Activated CD8-positive, alpha-beta T cell treated with anti-CD3 and anti-CD28 coated beads for 36 hours (primary cell): ENCODE measurements at regions not wholly inside any gene's neighbourhood (a gene's known extent, or its start where the extent isn't known, plus 50 kb on each side); places are given as distances from the start of the nearest gene placed in this dataset.
"Not testable (repeated sequence)": the region's sequence is repeated elsewhere in the genome, so short reads cannot be mapped to it uniquely, and the experiment has no call there.

ENCODE experiments used
- ATAC-seq: fragments of 200-7000 bp; cut with Tn5 transposase; one replicate; pipeline ENCODE4 v1.10.0; 2021; ENCODE audit warnings: mild to moderate bottlenecking, moderate library complexity
- CTCF ChIA-PET: fragments of 350-600 bp; sonication (Branson Sonifier 250); formaldehyde crosslinking; loops from one replicate; lab custom pipeline; 2021; ENCODE audit warnings: antibody characterized with exemption; lab: Charles Lee
- POLR2A ChIA-PET: fragments of 350-600 bp; sonication (Branson Sonifier 250); formaldehyde crosslinking; loops from one replicate; lab custom pipeline; 2021; ENCODE audit warnings: antibody characterized with exemption; lab: Charles Lee
- DNase-seq: peaks from one replicate; pipeline ENCODE4 v3.0.0-alpha.2; 2020
- H3K27ac Mint-ChIP-seq: one replicate; pipeline ENCODE4 v1.8.0; 2021; ENCODE audit warnings: mild to moderate bottlenecking, mixed read lengths
- H3K27me3 Mint-ChIP-seq: one replicate; pipeline ENCODE4 v1.8.0; 2021; ENCODE audit warnings: mixed read lengths
- H3K36me3 Mint-ChIP-seq: one replicate; pipeline ENCODE4 v1.8.0; 2021; ENCODE audit warnings: low read depth, mixed read lengths
- H3K4me1 Mint-ChIP-seq: one replicate; pipeline ENCODE4 v1.8.0; 2021; ENCODE audit warnings: low read depth, mixed read lengths
- H3K4me3 Mint-ChIP-seq: one replicate; pipeline ENCODE4 v1.8.0; 2021; ENCODE audit warnings: mild to moderate bottlenecking, moderate library complexity, mixed read lengths
- H3K9me3 Mint-ChIP-seq: one replicate; pipeline ENCODE4 v1.8.0; 2021; ENCODE audit warnings: mixed read lengths
- intact Hi-C: fragments of 100-400 bp; cut with micrococcal nuclease; formaldehyde crosslinking; loops from one replicate; pipeline ENCODE4 v1.10.0; 2022

DNA sequence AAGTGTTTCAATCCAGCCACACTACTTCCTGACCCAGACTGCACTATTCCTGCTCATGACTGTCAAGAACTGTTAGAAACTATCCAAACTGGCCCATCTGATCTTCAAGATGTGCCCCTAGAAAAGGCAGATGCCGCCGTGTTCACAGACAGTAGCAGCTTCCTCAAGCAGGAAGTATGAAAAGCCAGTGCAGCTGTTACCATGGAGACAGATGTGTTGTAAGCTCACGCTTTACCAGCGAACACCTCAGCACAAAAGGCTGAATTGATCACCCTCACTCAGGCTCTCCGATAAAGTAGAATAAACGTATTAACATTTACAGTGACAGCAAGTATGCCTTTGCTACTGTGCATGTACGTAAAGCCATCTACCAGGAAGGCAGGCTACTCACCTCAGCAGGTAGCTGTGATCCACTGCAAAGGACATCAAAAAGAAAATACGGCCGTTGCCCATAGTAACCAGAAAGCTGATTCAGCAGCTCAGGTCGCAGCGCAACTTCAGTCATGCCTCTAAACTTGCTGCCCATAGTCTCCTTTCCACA is 132.9 kb upstream of the ROPN1B start:
- H3K27me3 Mint-ChIP-seq, H3K9me3 Mint-ChIP-seq, CTCF ChIA-PET, H3K4me1 Mint-ChIP-seq, H3K36me3 Mint-ChIP-seq, ATAC-seq, H3K4me3 Mint-ChIP-seq, POLR2A ChIA-PET, H3K27ac Mint-ChIP-seq, intact Hi-C loops: not testable (repeated sequence)
- DNase-seq: peak; percentile 8

DNA sequence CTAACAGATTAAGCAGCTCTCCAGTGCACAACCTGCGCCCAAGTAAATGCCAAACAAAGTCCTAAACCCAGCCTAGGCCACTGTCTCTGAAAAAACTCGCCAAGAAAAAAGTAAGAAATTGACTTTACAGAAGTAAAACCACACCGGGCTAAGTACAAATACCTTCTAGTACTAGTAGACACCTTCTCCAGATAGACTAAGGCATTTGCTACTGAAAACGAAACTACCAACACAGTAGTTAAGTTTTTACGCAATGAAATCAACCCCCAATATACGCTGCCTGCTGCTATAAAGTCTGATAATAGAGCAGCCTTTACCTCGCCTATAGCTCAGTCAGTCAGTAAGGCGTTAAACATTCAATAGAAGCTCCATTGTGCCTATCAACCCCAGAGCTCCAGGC is 132.2 kb upstream of the ROPN1B start:
- H3K27ac Mint-ChIP-seq: peak overlapping the region; percentile 3
- ATAC-seq: not testable (repeated sequence)

DNA sequence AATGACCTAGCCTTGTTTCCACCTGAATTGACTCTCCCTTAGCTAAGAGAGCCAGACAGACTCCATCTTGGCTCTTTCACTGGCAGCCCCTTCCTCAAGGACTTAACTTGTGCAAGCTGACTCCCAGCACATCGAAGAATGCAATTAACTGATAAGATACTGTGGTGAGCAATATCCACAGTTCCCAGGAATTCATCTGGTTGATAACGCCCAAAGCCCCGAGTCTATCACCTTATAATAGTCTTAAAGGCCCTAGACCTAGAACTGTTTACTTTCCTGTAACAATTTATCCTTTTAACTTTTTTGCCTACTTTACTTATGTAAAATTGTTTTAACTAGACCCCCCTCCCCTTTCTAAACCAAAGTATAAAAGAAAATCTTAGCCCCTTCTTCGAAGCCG is 130.1 kb upstream of the ROPN1B start:
- POLR2A ChIA-PET, H3K36me3 Mint-ChIP-seq, H3K4me1 Mint-ChIP-seq, H3K27ac Mint-ChIP-seq, intact Hi-C loops, H3K4me3 Mint-ChIP-seq, ATAC-seq, H3K9me3 Mint-ChIP-seq, CTCF ChIA-PET, DNase-seq, H3K27me3 Mint-ChIP-seq: not testable (repeated sequence)

More for the DNA sequence above, 132.2 kb upstream of the ROPN1B start:
- H3K36me3 Mint-ChIP-seq, intact Hi-C loops, DNase-seq, CTCF ChIA-PET, H3K4me1 Mint-ChIP-seq, H3K27me3 Mint-ChIP-seq, POLR2A ChIA-PET, H3K9me3 Mint-ChIP-seq: not testable (repeated sequence)
- peak overlapping the region; percentile 31 for H3K4me3 Mint-ChIP-seq

DNA sequence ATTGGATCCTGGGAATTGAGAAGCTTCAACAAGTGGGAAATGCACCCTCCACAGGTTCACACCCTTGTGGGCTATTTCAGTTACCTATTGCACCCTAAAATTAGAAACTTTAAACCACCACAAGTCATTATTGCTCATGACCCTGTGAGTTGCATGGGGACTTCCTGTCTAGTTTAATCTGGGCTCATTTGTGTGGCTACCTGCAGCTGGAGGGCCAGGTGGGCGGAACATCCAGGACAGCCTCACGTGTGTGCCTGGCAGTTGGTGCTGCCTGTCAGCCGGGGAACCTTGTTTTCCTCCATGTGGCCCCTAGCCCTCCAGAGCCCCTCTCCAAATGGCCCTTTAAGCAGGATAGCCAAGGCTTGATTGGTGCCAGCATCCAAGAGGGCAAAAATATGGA is 128.5 kb upstream of the ROPN1B start:
- H3K36me3 Mint-ChIP-seq, ATAC-seq, H3K27ac Mint-ChIP-seq, H3K9me3 Mint-ChIP-seq, CTCF ChIA-PET, H3K27me3 Mint-ChIP-seq, DNase-seq, H3K4me1 Mint-ChIP-seq, intact Hi-C loops, H3K4me3 Mint-ChIP-seq, POLR2A ChIA-PET: not testable (repeated sequence)

DNA sequence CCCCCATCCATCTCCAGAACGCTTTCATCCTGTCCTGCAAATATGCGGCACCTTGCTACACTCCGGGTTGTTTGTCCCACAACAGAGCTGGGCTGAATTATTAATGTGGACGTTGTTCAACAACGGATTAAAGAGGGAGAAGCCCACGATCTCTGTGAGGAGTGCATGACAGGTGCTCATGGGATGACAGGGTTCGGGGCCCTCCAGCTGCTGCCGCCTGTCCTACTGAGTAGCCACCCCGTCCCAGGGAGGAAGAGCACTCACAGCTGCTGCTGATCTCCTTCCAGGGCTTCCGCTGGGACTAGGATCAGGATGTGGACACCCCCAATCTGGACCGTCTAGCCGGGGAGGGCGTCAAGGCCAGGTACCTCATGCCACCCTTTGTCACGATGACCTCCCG is 121.0 kb upstream of the ROPN1B start:
- H3K36me3 Mint-ChIP-seq, H3K4me1 Mint-ChIP-seq, CTCF ChIA-PET, H3K4me3 Mint-ChIP-seq, intact Hi-C loops, ATAC-seq, H3K9me3 Mint-ChIP-seq, DNase-seq, POLR2A ChIA-PET, H3K27ac Mint-ChIP-seq, H3K27me3 Mint-ChIP-seq: not testable (repeated sequence)

DNA sequence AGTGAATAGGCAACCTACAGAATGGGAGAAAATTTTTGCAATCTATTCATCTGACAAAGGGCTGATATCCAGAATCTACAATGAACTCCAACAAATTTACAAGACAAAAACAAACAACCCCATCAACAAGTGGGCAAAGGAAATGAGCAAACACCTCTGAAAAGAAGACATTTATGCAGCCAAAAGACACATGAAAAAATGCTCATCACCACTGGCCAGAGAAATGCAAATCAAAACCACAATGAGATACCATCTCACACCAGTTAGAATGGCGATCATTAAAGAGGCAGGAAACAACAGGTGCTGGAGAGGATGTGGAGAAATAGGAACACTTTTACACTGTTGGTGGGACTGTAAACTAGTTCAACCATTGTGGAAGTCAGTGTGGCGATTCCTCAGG is 114.0 kb upstream of the ROPN1B start:
- CTCF ChIA-PET, H3K27ac Mint-ChIP-seq, ATAC-seq, H3K4me1 Mint-ChIP-seq, intact Hi-C loops, DNase-seq, POLR2A ChIA-PET, H3K4me3 Mint-ChIP-seq, H3K9me3 Mint-ChIP-seq, H3K36me3 Mint-ChIP-seq, H3K27me3 Mint-ChIP-seq: not testable (repeated sequence)

DNA sequence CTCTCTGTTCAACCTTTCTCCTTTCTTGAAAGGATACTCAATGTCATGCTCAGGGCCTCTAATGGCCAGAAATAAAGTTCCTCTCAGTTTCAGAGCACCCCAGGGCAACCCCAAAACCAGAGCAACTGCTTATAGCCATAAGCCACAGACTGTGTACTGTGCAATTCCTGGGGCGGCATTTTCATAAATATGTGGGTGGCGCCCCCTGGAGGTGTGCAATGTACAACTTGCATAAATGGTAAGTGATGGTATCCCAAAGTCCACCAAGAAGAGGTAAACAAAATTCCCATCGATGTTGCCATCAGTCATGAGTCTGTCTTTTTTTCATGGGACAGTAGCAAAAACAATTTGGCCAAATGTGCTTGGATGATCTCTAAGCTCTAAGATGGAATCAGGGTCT is 108.4 kb upstream of the ROPN1B start:
- CTCF ChIA-PET, H3K9me3 Mint-ChIP-seq, H3K4me1 Mint-ChIP-seq, H3K27ac Mint-ChIP-seq, ATAC-seq, H3K27me3 Mint-ChIP-seq, intact Hi-C loops, H3K4me3 Mint-ChIP-seq, H3K36me3 Mint-ChIP-seq, POLR2A ChIA-PET: not testable (repeated sequence)
- DNase-seq: peak; percentile 31

DNA sequence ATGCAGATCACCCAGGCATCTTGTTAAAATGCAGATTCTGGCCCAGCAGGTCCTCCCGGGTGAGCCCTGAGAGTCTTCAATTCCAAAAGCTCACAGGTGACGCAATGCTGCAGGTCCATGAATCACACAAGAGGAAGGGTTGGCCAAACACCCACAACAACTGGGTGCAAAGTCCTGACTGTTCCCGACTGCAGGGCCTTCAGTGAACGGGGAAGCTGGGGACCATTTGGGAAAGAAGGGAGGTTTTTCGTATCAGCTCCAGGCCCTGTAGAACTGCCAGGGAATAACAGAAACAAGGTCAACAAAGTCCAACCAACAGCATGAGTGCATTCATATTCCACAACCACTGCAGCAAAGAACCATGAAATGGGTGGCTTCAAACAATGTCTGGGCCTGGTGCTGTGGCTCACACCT is 106.1 kb upstream of the ROPN1B start:
- intact Hi-C loops, H3K9me3 Mint-ChIP-seq, POLR2A ChIA-PET, H3K4me1 Mint-ChIP-seq, H3K4me3 Mint-ChIP-seq, CTCF ChIA-PET, H3K36me3 Mint-ChIP-seq, ATAC-seq, DNase-seq, H3K27me3 Mint-ChIP-seq, H3K27ac Mint-ChIP-seq: not testable (repeated sequence)

DNA sequence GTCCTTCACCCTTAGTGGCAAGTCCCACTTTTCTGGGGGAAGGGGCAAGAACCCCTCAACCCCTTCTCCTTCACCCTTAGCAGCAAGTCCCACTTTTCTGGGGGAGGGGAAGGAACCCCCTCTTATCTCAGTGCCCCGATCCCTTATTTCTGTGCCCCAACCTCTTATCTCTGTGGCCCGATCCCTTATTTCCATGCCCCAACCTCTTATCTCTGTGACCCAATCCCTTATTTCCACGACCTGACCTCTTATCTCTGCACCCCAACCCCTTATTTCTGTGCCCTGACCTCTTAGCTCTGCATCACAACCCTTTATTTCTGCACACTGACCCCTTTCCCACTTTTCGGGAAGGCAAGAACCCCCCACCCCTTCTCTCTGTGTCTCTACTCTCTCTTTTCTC is 104.4 kb upstream of the ROPN1B start:
- H3K9me3 Mint-ChIP-seq, DNase-seq, H3K4me1 Mint-ChIP-seq, H3K27me3 Mint-ChIP-seq, H3K36me3 Mint-ChIP-seq, H3K4me3 Mint-ChIP-seq, CTCF ChIA-PET, POLR2A ChIA-PET, intact Hi-C loops, H3K27ac Mint-ChIP-seq, ATAC-seq: not testable (repeated sequence)

DNA sequence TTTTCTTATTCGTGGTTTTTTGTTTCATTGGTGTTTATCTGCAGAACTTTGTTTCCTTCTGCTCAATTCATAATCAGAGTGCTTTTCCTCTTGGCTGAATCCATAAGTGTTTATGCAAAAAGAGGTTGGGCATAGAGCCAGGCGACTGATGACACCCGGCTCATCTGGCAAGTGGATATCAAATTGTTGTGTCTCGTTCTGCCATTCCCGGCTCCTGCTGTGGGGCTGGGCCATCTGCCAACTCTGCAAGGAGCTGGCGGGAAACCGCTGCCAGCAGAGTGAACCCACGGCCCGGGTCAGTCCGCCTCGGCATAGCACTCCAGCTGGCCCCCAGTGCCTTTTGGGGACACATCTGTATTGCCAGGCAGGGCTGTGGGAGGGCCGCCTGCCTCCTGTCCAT is 83.0 kb upstream of the ROPN1B start:
- CTCF ChIA-PET, ATAC-seq: not testable (repeated sequence)
- H3K9me3 Mint-ChIP-seq: peaks cover 13% of the 10 kb centered on the region

DNA sequence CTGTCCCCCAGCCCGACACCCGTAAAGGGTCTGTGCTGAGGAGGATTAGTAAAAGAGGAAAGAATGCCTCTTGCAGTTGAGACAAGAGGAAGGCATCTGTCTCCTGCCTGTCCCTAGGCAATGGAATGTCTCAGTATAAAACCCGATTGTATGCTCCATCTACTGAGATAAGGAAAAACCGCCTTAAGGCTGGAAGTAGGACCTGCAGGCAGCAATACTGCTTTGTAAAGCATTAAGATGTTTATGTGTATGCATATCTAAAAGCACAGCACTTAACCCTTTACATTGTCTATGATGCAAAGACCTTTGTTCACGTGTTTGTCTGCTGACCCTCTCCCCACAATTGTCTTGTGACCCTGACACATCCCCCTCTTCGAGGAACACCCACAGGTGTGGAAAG is 69.8 kb upstream of the ROPN1B start:
- H3K9me3 Mint-ChIP-seq, H3K4me3 Mint-ChIP-seq, POLR2A ChIA-PET, H3K4me1 Mint-ChIP-seq, intact Hi-C loops, ATAC-seq, H3K27me3 Mint-ChIP-seq, H3K36me3 Mint-ChIP-seq, DNase-seq, CTCF ChIA-PET, H3K27ac Mint-ChIP-seq: not testable (repeated sequence)

More for the DNA sequence above, 83.0 kb upstream of the ROPN1B start:
- H3K27me3 Mint-ChIP-seq, H3K36me3 Mint-ChIP-seq, H3K4me3 Mint-ChIP-seq, H3K27ac Mint-ChIP-seq, intact Hi-C loops, H3K4me1 Mint-ChIP-seq, POLR2A ChIA-PET, DNase-seq: not testable (repeated sequence)

DNA sequence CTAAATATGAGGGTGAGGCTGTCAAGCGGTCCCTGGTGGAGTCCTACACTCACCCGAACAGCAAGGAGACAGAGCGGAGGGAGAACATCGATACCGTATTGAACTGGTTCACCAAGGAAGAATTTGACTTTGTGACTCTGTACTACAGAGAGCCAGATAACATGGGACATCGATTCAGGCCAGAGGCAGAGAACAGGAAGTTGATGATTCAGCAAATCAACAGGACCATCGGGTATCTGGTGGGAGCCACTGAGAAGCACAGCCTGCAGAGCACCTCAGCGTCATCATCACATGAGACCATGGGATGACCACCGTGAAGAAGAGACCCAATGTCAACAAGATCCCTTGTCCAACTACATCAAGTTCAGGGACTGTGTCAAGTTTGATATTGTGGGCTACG is 67.5 kb upstream of the ROPN1B start:
- H3K36me3 Mint-ChIP-seq, DNase-seq, H3K27ac Mint-ChIP-seq, intact Hi-C loops, H3K9me3 Mint-ChIP-seq, POLR2A ChIA-PET, H3K4me1 Mint-ChIP-seq, H3K4me3 Mint-ChIP-seq, ATAC-seq, CTCF ChIA-PET, H3K27me3 Mint-ChIP-seq: not testable (repeated sequence)
